ENCODE measurements at regions not wholly inside any gene's neighbourhood (a gene's known extent, or its start where the extent isn't known, plus 50 kb on each side); places are given as distances from the start of the nearest gene placed in this dataset.

- H3K36me3 ChIP-seq (ENCODE audit: control insufficient read depth, insufficient read depth, low read length): no peaks in the 10 kb centered on the region
- no peak overlapping the region for H3K27ac ChIP-seq (ENCODE audit: low read depth, low read length)
- peaks cover 7% of the 10 kb centered on the region for H3K9me3 ChIP-seq (ENCODE audit: control insufficient read depth, low read length)
- no peaks in the 10 kb centered on the region for H3K27me3 Mint-ChIP-seq (ENCODE audit: insufficient read depth)
- H3K4me3 ChIP-seq (ENCODE audit: low read length): no peak overlapping the region
- H3K4me1 Mint-ChIP-seq: peaks cover 5% of the 10 kb centered on the region
- H3K4me1 ChIP-seq (ENCODE audit: control insufficient read depth, insufficient read depth, low read length): no peaks in the 10 kb centered on the region
- peaks cover 6% of the 10 kb centered on the region for H3K9me3 Mint-ChIP-seq
- H3K36me3 Mint-ChIP-seq (ENCODE audit: low read depth): peaks cover 2% of the 10 kb centered on the region
- TF ChIP-seq, protein P1, sequence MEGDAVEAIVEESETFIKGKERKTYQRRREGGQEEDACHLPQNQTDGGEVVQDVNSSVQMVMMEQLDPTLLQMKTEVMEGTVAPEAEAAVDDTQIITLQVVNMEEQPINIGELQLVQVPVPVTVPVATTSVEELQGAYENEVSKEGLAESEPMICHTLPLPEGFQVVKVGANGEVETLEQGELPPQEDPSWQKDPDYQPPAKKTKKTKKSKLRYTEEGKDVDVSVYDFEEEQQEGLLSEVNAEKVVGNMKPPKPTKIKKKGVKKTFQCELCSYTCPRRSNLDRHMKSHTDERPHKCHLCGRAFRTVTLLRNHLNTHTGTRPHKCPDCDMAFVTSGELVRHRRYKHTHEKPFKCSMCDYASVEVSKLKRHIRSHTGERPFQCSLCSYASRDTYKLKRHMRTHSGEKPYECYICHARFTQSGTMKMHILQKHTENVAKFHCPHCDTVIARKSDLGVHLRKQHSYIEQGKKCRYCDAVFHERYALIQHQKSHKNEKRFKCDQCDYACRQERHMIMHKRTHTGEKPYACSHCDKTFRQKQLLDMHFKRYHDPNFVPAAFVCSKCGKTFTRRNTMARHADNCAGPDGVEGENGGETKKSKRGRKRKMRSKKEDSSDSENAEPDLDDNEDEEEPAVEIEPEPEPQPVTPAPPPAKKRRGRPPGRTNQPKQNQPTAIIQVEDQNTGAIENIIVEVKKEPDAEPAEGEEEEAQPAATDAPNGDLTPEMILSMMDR (conservative IDR thresholded peaks at IDR 0.05): no peak
- no peak overlapping the region for H3K27ac Mint-ChIP-seq
- no peak overlapping the region for H3K9ac ChIP-seq (ENCODE audit: extremely low read depth, low read length, poor library complexity, severe bottlenecking)
- DNase-seq: no peak
- no peaks in the 10 kb centered on the region for H3K27me3 ChIP-seq (ENCODE audit: control insufficient read depth, insufficient read depth, low read length, poor library complexity, severe bottlenecking)
- H3K4me3 Mint-ChIP-seq: no peak overlapping the region
- 87% methylated on average over 3 of the region's 3 CpGs; no CpG with 5 or more reads in 1 of the 2 experiments for WGBS, 2 experiments (ENCODE audit: insufficient coverage in 1 of 2, insufficient read length in 1 of 2)
These were observed 119.5 kb upstream of the CYRIA start for GRCh38 chr2:16785149-16785548.

DNA sequence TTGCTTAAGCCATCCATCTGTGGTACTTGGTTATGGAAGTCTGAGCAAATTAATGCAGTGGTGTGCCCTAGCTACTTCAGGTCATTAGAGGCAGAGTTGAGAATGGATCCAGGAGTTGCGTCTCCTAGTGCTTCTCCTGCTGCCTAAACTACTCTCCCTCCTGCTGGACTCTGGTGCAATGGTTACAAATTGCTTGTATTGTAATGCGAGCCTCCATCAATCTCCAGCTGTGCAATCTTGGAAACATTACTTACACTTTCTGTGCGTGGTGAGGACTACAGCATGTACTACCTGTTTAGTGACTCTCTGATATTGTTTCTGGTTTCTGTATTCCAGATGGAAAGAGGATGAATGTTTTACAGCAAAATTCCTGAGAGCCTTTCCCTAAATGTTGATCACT is 119.0 kb upstream of the CYRIA start:
- TF ChIP-seq, protein P1 (conservative IDR thresholded peaks at IDR 0.05): no peak
- no peak overlapping the region for H3K4me3 ChIP-seq (ENCODE audit: low read length)
- H3K9ac ChIP-seq (ENCODE audit: extremely low read depth, low read length, poor library complexity, severe bottlenecking): no peak overlapping the region
- DNase-seq: no peak
- H3K27me3 ChIP-seq (ENCODE audit: control insufficient read depth, insufficient read depth, low read length, poor library complexity, severe bottlenecking): no peaks in the 10 kb centered on the region
- Mint-ChIP-seq H3K4me3 (no peak overlapping the region), H3K27me3 (ENCODE audit: insufficient read depth) (no peaks in the 10 kb centered on the region), H3K9me3 (peaks cover 11% of the 10 kb centered on the region), H3K27ac (no peak overlapping the region), H3K4me1 (peaks cover 5% of the 10 kb centered on the region), H3K36me3 (ENCODE audit: low read depth) (peaks cover 2% of the 10 kb centered on the region)
- no peaks in the 10 kb centered on the region for H3K4me1 ChIP-seq (ENCODE audit: control insufficient read depth, insufficient read depth, low read length)
- no peak overlapping the region for H3K27ac ChIP-seq (ENCODE audit: low read depth, low read length)
- H3K36me3 ChIP-seq (ENCODE audit: control insufficient read depth, insufficient read depth, low read length): no peaks in the 10 kb centered on the region
- WGBS, 2 experiments (ENCODE audit: insufficient coverage in 1 of 2, insufficient read length in 1 of 2): 85 to 86% methylated on average over 3 of the region's 3 CpGs
- H3K9me3 ChIP-seq (ENCODE audit: control insufficient read depth, low read length): peaks cover 12% of the 10 kb centered on the region

DNA sequence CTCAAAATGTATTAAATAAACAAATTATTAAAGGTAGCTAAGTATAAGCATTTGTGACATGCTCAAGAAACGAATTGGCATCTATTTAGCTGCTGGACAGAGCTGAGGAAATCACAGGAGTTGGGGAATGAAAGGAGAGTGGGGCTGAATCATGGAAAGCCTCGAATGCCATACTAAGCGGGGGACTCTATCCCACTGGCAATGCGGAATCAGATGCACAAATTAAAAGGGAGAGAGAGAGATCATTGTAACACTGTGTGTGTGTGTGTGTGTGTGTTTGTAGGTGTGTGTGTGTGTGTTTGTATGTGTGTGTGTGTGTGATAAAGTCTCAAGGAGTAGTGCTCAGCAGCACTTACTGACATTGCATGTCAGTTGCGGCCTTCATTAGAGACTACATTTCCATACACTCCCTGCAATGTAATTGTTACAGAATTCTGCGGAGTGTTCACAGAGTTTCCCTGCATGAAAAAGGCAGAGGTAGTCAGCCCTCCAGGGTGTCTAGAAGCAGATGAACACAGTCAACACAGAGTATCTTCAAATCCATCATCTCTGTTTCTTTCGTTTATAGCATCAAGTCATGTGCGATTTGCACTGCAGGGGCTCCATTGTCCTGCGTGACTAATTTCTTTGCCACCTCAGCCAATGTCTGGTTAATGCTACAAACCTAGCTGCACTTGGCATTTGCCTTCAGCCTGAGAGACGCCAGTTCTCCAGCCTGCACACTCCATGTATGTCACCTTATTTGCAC is 111.7 kb upstream of the CYRIA start:
- H3K27ac ChIP-seq (ENCODE audit: low read depth, low read length): no peak overlapping the region
- H3K27ac Mint-ChIP-seq: no peak overlapping the region
- H3K9me3 ChIP-seq (ENCODE audit: control insufficient read depth, low read length): peaks cover 18% of the 10 kb centered on the region
- H3K9ac ChIP-seq (ENCODE audit: extremely low read depth, low read length, poor library complexity, severe bottlenecking): no peak overlapping the region
- DNase-seq: no peak
- TF ChIP-seq, protein P1 (conservative IDR thresholded peaks at IDR 0.05): no peak
- H3K27me3 Mint-ChIP-seq (ENCODE audit: insufficient read depth): no peaks in the 10 kb centered on the region
- no peaks in the 10 kb centered on the region for H3K27me3 ChIP-seq (ENCODE audit: control insufficient read depth, insufficient read depth, low read length, poor library complexity, severe bottlenecking)
- WGBS, 2 experiments (ENCODE audit: insufficient coverage in 1 of 2, insufficient read length in 1 of 2): 90 to 93% methylated on average over 6 to 10 of the region's 10 CpGs
- H3K4me3 ChIP-seq (ENCODE audit: low read length): no peak overlapping the region
- H3K36me3 Mint-ChIP-seq (ENCODE audit: low read depth): peaks cover 2% of the 10 kb centered on the region
- no peaks in the 10 kb centered on the region for H3K36me3 ChIP-seq (ENCODE audit: control insufficient read depth, insufficient read depth, low read length)
- H3K9me3 Mint-ChIP-seq: peaks cover 17% of the 10 kb centered on the region
- no peaks in the 10 kb centered on the region for H3K4me1 ChIP-seq (ENCODE audit: control insufficient read depth, insufficient read depth, low read length)
- peaks cover 17% of the 10 kb centered on the region for H3K4me1 Mint-ChIP-seq
- no peak overlapping the region for H3K4me3 Mint-ChIP-seq

Data from endodermal cell (in vitro differentiated cells).